HG02943 (cell line): ENCODE measurements at regions not wholly inside any gene's neighbourhood (a gene's known extent, or its start where the extent isn't known, plus 50 kb on each side); places are given as distances from the start of the nearest gene placed in this dataset.
"Not testable (repeated sequence)": the region's sequence is repeated elsewhere in the genome, so short reads cannot be mapped to it uniquely, and the experiment has no call there.

ENCODE experiments used
- ATAC-seq: cut with Tn5 transposase; IDR thresholded peaks from one replicate; pipeline ENCODE4 v1.9.1; 2021; ENCODE audit warnings: mild to moderate bottlenecking, low read depth, moderate library complexity; ENCODE audit not compliant: unreplicated experiment

DNA sequence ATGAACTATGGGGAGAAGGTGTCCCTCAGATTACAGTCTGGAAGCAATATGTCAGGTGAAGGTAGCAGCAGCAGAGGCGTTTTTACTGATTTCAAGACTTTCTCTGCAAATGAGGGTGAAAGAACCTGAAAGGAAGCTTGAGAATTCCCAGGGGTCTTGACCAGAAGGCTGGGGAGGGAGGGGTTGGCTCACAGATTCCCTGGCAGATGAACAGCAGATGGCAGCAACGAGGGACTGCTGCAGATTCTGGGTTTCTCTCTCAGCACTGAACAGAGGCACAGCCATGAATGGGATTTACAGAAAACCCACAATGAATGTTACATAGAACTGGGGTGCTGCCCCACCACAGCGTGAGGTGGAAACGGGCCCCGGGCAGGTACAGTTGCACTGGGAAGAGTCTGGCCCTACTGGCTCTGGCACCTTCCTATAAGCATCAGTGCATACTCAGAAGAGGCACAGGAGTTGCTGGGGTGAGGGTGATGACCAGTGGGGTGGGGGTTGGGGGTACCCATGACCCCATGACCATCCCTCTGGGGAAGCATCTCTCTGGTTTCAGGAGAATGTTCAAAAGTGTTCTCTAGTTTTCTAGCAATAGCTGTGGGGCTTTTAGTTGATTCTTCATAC, 317.8 kb downstream of the SH2D4B start:
- ATAC-seq, result no peak

DNA sequence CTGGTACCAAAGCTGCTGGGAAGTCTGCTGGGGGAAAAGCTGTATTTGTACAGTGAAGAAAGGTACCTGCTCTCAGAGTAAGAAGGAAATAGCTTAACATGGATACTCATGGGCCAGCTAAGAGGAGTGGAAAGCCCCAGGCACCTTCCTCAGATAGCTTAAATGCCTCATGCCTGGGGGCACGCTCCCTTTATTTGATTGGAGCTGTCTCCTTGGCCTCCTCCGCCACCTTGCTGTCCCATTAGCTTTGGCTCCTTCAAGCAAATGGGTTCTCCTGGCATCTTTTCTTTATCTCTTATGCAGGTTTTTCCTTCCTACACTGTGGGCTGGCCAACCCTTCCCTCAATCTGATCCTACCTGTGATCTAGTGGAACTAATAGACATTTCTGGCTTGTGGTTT, 318.5 kb downstream of the SH2D4B start:
- no peak for ATAC-seq

DNA sequence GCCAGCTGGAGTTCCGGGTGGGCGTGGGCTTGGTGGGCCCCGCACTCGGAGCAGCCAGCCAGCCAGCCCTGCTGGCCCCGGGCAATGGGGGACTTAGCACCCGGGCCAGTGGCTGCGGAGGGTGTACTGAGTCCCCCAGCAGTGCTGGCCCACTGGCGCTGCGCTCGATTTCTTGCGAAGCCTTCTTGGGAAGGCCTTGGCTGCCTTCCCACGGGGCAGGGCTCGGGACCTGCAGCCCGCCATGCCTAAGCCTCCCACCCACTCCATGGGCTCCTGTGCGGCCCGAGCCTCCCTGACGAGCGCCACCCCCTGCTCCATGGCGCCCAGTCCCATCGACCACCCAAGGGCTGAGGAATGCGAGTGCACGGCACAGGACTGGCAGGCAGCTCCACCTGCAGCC, 321.6 kb downstream of the SH2D4B start:
- ATAC-seq, result not testable (repeated sequence)

DNA sequence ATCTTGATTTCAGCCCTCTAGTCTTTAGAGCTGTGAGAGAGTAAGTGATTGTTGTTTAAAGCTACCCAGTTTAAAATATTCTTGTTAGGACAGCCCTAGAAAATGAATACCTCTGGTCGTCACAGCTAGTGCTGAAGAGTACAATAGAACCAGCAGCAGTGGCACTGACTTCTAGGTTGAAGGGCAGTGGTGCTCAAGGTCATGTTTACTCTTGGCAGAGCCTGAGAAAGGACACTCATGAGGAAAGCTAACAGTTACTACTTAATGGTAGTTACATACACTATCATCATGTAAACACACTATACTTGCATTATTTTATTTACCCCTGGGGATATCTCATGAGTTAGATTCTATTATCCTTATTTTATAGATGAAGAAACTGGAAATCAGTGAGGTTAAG, 323.0 kb downstream of the SH2D4B start:
- no peak for ATAC-seq

DNA sequence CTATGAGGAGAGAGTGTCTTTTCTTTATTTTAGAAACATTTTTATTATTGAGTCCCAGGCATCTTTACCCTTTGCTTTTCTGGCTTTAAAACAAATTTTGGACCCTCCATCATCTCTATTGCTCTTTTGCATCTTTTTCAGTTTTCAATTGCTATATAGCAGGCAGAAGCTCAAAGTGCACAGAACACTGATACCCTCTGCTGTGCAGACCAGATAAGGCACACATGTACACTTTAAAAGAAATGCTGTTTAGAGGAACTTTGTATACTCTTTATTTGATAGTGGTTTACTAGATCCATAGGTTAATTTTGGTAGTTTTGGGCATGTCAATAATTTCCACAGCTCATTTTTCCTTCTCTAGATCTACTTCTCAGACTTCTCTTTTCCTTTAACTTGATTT, 324.2 kb downstream of the SH2D4B start:
- no peak for ATAC-seq

DNA sequence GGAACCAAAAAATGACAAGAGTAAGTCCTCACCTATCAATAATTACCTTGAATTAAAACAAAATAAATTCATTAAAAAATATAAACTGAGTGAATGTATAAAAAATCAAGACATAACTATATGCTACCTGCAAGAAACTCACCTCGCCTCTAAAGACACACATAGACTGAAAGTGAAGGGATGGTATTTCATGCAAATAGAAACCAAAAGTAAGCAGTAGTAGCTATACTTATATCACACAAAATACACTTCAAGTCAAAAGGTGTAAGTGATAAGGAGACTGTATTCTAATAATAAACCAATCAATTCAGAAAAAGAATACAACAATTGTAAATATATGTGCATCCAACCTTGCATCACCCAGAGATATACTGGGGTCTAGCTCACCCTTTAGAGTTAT, 332.6 kb downstream of the SH2D4B start:
- peak; percentile 57 for ATAC-seq

DNA sequence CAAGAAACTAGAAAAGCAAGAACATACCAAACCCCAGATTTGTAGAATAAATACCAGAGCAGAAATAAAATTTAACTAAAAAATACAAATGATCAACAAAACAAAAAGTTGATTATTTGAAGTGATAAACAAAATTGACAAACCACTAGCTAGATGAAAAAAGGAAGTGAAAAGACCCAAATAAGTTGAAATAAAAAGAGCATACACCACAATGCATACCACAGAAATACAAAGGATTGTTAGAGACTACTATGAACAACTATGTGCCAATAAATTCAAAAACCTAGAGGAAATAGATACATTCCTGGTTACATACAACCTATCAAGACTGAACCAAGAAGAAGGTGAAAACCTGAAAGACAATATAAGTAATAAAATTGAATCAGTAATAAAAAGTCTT, 333.4 kb downstream of the SH2D4B start:
- ATAC-seq, result peak; percentile 60

DNA sequence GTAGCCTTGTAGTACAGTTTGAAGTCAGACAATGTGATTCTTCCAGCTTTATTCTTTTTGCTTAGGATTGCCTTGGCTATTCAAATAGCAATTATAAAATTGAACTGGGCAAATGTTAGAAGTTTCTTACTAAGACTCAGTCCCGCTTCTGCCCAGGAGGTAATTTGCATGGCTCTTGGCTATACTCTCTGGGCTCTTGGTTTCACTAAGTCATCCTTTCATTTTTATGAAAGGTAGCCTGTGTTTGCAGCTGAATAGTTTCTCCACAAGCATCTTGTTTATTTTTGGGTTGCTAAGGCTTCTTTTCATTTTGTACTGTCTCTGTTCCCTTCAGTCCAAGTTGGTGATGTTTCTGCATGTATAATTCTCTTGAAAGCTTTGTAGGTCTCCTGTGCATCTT, 340.6 kb downstream of the SH2D4B start:
- ATAC-seq, result no peak

DNA sequence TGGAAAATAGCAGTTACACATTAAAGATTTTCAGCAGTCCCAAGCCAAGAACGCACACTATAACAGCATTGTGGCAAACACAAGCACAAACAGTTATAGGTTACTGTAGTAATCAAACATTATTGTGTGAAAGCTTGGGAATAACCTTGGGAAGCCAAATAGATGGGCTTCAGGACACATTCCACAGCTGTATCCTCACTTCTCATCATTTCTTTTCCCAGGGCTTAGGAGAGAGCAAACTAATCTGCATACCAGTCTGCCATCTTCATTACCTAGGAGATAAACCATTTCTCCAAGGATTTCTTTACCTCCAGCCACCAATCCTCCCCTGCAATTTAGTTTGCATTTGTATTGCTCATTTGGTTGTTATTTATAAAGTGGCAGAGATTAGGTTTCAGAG, 352.4 kb downstream of the SH2D4B start:
- ATAC-seq, result no peak

DNA sequence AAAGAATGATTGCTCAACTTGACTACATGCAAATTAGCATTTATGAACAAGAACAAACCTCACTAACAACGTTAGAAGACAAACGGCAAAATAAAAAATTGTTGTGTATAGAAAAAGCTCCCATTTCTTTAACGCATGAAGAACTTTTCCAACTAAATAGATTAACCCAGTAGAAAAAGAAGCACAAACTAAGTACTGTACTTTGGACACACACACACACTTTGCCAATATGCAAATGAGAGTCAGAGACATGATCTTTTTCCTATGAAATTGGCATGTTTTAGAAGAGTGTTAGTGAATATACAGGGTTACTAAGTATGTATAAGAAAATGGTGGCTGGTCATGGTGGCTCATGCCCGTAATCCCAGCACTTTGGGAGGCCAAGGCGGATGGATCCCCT, 355.6 kb downstream of the SH2D4B start:
- no peak for ATAC-seq

DNA sequence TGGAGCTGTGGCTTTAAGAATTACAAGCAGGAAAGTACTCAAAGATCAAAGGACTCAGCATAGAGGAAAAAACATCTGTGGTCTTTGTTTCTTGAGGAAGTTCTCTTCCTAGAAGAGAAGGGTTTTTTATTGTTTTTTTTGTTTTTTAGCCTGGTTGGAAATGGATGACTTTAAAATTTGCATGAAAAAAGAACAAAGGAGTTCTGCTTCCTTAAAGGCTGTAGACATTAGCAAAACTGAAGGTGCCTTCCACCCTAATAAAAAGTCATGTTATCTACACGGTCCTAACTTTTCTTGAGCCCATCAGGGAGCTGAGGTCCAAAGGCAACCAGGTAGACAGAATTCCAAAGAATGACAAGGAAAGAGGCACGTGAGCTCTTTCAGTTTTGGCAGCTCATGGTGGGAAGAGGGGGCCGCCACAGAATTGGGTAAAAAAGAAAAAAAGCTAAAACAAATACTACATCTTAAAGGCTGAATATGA, 356.6 kb downstream of the SH2D4B start:
- no peak for ATAC-seq

DNA sequence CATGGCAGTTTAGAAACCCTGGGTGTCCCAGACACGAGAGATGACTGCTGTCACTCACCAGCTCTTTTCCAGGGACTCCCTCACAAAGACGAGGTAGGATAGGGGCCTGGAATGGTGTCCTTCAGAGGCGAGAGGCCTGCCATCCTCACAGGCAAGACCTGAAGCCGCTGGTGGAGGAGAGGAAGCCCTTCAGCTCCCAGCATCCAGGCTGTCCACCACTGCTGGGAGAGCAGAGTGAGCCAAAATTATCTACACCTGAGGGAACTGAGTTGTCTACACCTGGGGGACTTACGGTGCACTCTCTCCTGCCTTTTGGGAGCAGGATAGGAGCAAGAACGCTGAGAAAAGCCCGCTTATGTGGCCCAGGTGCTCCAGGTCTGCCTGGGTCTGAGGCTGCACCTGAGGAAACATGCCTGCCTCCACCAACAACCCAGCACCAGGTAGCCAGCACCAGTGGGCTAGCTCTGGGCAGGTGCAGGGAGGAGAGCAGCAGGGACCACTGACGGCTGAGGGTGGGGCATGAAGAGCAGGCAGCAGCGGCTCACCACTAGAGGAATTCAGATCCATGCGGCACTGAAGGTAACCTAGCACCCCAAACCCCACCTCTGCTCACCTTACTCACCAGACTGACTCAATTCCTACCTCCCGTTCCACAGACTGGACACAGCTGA, 357.2 kb downstream of the SH2D4B start:
- ATAC-seq, result no peak

DNA sequence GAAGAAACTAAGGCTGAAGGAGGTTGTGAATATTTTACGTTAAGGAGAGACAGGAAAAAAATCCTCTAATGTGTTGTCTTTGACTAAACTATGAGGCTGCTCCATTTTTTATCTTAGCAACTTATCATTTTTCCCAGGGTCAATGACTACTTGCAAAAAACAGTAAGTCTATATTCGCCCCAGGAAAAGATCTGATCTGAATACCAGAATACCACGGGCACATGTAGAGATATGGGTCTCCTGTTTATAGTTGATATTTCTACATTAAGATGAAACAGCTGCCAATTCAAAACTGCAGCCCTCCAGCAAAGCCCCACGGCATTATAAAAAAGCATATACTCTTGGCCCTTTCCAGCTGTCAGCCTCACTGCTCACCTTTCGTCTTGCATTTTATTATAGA, 358.4 kb downstream of the SH2D4B start:
- no peak for ATAC-seq

DNA sequence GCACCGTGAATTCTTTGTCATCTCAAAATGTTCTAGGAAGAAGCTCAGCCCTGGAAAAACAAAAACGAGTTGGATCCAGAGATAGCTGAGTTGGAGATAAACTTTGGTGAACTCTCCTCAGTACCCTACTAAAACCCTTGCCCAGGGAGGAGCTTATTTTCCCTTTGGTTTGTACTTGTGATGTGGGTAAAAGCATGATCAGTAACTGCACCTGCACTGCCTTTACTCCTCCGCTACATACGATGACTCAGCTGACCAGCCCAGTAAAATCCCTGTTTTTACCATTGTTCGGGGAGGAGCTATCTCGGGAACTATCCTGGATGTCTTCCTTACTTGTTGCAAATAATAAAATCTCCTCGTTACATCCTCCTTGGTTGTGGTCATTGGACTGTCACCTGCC, 359.3 kb downstream of the SH2D4B start:
- ATAC-seq, result no peak

DNA sequence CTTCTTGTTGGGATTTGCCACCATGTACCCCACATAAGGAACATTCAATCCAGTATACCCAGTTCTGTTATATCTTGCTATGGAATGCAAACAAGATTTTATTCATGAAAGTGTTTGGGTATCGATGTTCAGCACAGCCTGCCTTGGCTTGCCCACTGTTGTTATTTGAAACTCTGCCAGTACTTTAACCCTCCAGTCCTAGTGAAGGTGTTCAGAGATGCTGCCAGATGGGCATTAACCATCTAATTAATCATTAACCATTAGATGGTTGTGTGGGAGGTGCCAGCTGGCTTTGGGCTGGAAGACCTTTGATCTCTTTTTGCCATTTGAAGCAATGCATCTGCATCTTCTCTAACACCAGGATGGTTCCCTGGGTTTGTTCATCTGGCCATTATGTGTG, 363.0 kb downstream of the SH2D4B start:
- peak; percentile 75 for ATAC-seq

DNA sequence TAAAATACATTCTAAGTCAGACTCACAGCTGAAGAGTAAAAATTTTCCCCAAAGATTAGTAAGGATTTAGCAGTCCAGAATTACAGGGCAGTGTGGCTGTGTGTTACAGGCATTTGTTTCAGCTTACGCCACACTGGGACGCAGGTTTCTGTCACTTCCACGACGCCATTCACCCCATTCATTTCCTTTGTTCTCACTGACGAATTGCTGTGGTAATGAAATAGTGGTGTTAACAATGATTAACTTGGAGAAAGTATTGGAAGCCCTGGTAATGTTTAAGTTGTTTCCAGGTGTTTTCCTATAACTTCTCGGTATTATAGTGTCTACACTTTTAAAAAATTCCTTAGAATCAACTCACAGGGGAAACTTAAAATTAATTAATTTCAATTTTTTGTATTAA, 370.9 kb downstream of the SH2D4B start:
- ATAC-seq, result no peak

DNA sequence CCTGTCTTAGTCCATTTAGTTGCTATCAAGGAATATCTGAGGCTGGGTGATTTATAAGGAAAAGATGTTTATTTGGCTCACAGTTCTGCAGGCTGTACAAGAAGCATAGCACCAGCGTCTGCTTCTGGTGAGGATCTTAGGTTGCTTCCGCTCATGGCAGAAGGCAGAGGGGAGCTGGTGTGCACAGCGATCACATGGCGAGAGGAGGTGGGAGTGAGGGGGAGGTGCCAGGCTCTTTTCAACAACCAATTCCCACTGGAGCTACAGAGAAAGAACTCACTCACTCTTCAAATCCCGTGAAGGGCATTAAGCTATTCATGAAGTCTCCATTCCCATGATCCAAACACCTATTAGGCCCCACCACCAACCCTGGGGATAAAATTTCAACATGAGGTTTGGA, 371.6 kb downstream of the SH2D4B start:
- ATAC-seq, result no peak

DNA sequence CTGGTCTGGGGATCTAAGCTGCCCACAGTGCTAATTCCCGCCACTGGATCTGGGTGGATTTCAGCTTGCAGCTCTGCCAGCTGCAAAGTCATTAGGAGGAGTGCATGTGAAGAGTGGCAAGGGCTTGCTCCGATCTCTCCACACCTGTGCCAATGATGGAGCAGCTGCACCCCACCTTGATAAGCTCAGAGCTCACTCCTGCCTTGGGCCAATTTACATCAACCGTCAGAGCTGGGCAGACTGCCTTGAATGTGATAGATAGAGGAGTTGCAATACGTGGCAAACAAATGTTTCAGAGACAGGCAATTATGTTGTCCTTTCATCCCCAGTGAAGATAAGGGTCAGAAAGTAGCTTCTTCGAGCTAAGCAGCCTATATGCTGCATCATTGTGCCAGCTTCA, 379.9 kb downstream of the SH2D4B start:
- ATAC-seq, result no peak

DNA sequence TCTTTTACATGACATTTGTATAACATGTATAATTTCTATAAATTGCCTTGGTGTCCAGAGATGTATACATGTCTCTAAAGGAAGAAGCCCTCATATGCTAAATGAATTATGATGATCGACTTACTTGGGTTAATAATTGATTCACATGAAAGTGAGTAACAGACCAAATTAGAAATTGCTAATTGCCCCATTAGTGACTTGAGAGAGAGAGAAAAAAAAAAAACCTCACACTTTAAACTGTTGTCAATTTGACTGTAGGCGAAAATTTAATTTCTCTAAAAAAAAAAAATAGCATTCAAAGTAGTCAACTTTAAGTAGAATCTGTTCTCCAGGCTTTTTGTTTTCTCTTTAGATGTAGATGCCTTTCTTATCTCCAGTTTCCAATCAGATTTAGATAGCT, 383.3 kb downstream of the SH2D4B start:
- ATAC-seq, result no peak

DNA sequence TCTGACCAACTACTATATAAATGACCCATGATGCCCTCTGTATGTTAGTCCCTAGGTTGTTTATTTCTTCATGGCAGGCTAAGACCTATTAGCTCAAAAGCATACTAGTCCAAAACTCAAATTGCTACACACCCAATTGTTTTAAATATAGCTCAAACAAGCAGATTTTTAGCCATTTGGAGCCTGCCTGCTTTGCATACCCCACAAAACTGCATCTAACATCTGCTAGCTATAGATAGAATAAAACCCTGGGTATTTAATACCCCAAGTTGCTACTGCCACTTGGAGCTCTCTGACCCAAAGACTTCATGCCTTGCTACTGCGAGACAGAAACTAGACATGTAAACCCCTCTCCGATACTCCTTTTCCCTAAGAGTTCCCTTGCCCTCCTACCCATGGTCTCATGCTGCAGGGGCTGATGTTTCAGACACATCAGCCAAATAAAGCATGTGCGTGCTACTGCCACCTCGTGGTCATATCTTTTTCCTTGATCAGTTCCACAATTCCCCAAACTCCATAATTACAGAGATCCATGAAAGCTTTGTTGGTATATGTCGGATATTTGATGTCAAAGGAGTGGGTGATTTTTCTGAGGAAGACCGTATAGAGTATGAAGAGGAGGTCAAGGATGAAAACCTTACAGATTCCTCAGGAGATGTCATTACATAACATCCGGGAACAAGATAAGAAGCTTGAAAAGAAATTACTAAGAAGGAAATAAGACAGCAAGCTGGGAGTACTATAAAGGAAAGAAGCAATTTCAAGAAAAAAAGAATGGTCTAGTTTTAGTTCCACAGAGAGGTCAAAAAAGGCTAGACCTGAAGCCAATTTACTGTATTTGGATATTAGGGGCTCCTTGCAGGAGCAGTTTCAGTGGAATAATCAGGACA, 386.6 kb downstream of the SH2D4B start:
- ATAC-seq, result no peak

DNA sequence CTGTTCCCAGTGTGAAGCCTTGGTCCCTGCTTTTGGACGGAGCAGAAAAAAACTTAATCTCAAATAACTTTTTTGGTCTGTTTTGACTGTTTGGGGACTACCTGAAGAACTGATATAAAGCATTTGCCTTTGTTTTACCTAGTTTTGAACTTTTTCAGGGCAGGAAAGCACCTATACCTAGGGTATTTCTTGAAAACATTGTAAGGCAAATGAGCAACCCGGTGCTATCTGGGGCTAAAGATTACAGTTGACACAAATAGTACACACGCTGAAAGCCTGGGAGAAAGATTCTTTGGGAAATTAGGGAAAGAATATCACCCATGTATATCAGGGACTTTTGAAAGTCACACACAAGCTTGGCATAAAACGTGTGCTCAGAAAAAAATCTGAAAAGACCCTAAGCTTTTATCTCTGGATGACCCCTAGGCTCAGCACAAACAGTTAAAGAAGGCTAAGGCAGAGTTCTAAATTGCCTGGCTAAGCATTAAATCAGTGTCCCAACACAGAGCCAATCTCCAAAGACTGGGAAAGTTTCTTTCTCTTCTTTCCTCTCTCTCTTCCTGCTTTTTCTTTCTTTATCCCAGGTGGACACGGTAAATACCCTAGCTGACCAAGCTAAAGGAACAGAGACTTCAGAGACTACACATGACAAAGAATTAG, 389.8 kb downstream of the SH2D4B start:
- no peak for ATAC-seq
